Neuronal stem cell (in vitro differentiated cells): ENCODE measurements at regions not wholly inside any gene's neighbourhood (a gene's known extent, or its start where the extent isn't known, plus 50 kb on each side); places are given as distances from the start of the nearest gene placed in this dataset.

ENCODE experiments used
- DNase-seq: peaks from one replicate; pipeline ENCODE4 v3.0.0-alpha.2; 2013; ENCODE audit warnings: low spot score
- H2AFZ ChIP-seq: one replicate; pipeline ENCODE4 v1.6.1; 2013; ENCODE audit warnings: mild to moderate bottlenecking, low read length, inconsistent platforms
- H2AK5ac ChIP-seq: 2 replicates; pipeline ENCODE4 v1.6.1; 2013; ENCODE audit warnings: low read depth, mild to moderate bottlenecking, inconsistent platforms, low read length, moderate library complexity, mixed read lengths
- H2BK120ac ChIP-seq: 2 replicates; pipeline ENCODE4 v1.6.1; 2013; ENCODE audit warnings: low read depth, mild to moderate bottlenecking, inconsistent platforms, low read length, moderate library complexity, mixed read lengths
- H2BK12ac ChIP-seq: one replicate; pipeline ENCODE4 v1.6.1; 2013; ENCODE audit warnings: low read length, inconsistent platforms
- H2BK15ac ChIP-seq: 2 replicates; pipeline ENCODE4 v1.6.1; 2013; ENCODE audit warnings: mild to moderate bottlenecking, low read length, inconsistent platforms, mixed read lengths
- H2BK5ac ChIP-seq: one replicate; pipeline ENCODE4 v1.6.1; 2013; ENCODE audit warnings: inconsistent platforms, mild to moderate bottlenecking, low read length, moderate library complexity
- H3K14ac ChIP-seq: one replicate; pipeline ENCODE4 v1.6.1; 2013; ENCODE audit warnings: low read length, inconsistent platforms
- H3K18ac ChIP-seq: 2 replicates; pipeline ENCODE4 v1.6.1; 2013; ENCODE audit warnings: low read length, inconsistent platforms
- H3K23ac ChIP-seq: 2 replicates; pipeline ENCODE4 v1.6.1; 2013; ENCODE audit warnings: low read depth, mild to moderate bottlenecking, mixed read lengths, low read length, inconsistent platforms; ENCODE audit not compliant: poor library complexity
- H3K27ac ChIP-seq: replicated peaks from 3 replicates; pipeline ENCODE4 v1.5.1; 2013; ENCODE audit warnings: low read length, inconsistent platforms
- H3K27me3 ChIP-seq, 3 experiments: 2 replicates each; pipeline ENCODE4 v1.6.1; 2013; ENCODE audit warnings: low read length in 3 of 3, mild to moderate bottlenecking in 2 of 3, inconsistent platforms in 1 of 3, low read depth in 1 of 3, mixed read lengths in 1 of 3, moderate library complexity in 1 of 3; ENCODE audit not compliant: control insufficient read depth in 3 of 3, insufficient read depth in 3 of 3
- H3K36me3 ChIP-seq, 2 donors: replicated peaks in 1 of 2; 2 replicates each; pipeline ENCODE4 v1.6.1; 2013; ENCODE audit warnings: low read length in 2 of 2; ENCODE audit not compliant: control insufficient read depth in 2 of 2, insufficient read depth in 2 of 2
- H3K4ac ChIP-seq: 2 replicates; pipeline ENCODE4 v1.6.1; 2013; ENCODE audit warnings: inconsistent platforms, mild to moderate bottlenecking, low read length, moderate library complexity
- H3K4me1 ChIP-seq, 2 donors: 1 replicate in 1 of 2; 2 replicates in 1 of 2; pipeline ENCODE4 v1.6.1; 2013; ENCODE audit warnings: low read length in 2 of 2, low read depth in 1 of 2; ENCODE audit not compliant: control insufficient read depth in 2 of 2, insufficient read depth in 1 of 2
- H3K4me2 ChIP-seq: one replicate; pipeline ENCODE4 v1.6.1; 2013; ENCODE audit warnings: mild to moderate bottlenecking, low read length, inconsistent platforms; ENCODE audit not compliant: insufficient read depth, poor library complexity, severe bottlenecking
- H3K4me3 ChIP-seq, 2 donors: 2 replicates each; pipeline ENCODE4 v1.5.1; 2013; ENCODE audit warnings: low read length in 2 of 2, mild to moderate bottlenecking in 2 of 2, inconsistent platforms in 1 of 2, moderate library complexity in 1 of 2
- H3K79me1 ChIP-seq: one replicate; pipeline ENCODE4 v1.6.1; 2013; ENCODE audit warnings: low read depth, mild to moderate bottlenecking, inconsistent platforms, low read length, moderate library complexity
- H3K9ac ChIP-seq: one replicate; pipeline ENCODE4 v1.6.1; 2013; ENCODE audit warnings: mild to moderate bottlenecking, low read depth, low read length, inconsistent platforms; ENCODE audit not compliant: poor library complexity
- H3K9me3 ChIP-seq, 2 donors: replicated peaks in 1 of 2; 2 replicates each; pipeline versions ENCODE3 to v1.6.1; 2013; ENCODE audit warnings: low read length in 2 of 2, mild to moderate bottlenecking in 2 of 2, inconsistent platforms in 1 of 2, low read depth in 1 of 2, mixed read lengths in 1 of 2, moderate library complexity in 1 of 2; ENCODE audit not compliant: control insufficient read depth in 2 of 2, insufficient read depth in 1 of 2
- H4K8ac ChIP-seq: one replicate; pipeline ENCODE4 v1.6.1; 2013; ENCODE audit warnings: low read depth, mild to moderate bottlenecking, inconsistent platforms, low read length, moderate library complexity
- H4K91ac ChIP-seq: one replicate; pipeline ENCODE4 v1.6.1; 2013; ENCODE audit warnings: low read length, low read depth, mild to moderate bottlenecking, inconsistent platforms; ENCODE audit not compliant: poor library complexity
- WGBS, 2 donors: extraction: QIAGEN DNeasy Blood & Tissue Kit; methylation state at CpG; one replicate each; pipeline ENCODE4 v1.1.7; 2013; ENCODE audit warnings: missing lambda C conversion rate in 2 of 2, mixed read lengths in 1 of 2; ENCODE audit not compliant: insufficient read length in 2 of 2, insufficient replicate concordance in 1 of 2; ENCODE audit errors: extremely low coverage in 2 of 2; 5-methylcytosine and 5-hydroxymethylcytosine counted together

- Histone ChIP-seq H4K8ac (no peak overlapping the region), H3K23ac (no peak overlapping the region), H3K4me1 (peaks cover 0 to 2% of the 10 kb centered on the region in 2 donors), H3K9me3 (no peaks in the 10 kb centered on the region), H3K4me2 (no peak overlapping the region), H3K14ac (no peak overlapping the region), H3K4me3 (no peak overlapping the region), H2AK5ac (no peak overlapping the region), H3K18ac (no peak overlapping the region), H3K27ac (no peak overlapping the region), H2AFZ (no peak overlapping the region), H2BK5ac (no peak overlapping the region), H3K27me3 (no peaks in the 10 kb centered on the region), H2BK12ac (no peak overlapping the region), H4K91ac (no peak overlapping the region), H3K36me3 (no peaks in the 10 kb centered on the region), H3K79me1 (no peaks in the 10 kb centered on the region), H2BK120ac (no peak overlapping the region), H3K4ac (no peak overlapping the region), H2BK15ac (no peak overlapping the region), H3K9ac (no peak overlapping the region)
- no CpG with 5 or more reads among the region's 7 CpGs for WGBS, 2 donors
- no peak for DNase-seq
Observed at GRCh38 chr5:174180639-174181038, 135.1 kb downstream of the NSG2 start.

GRCh38 chr5:174182111-174182510 lies 136.6 kb downstream of the NSG2 start:
- Histone ChIP-seq H2BK5ac (no peak overlapping the region), H2AFZ (no peak overlapping the region), H2BK15ac (no peak overlapping the region), H3K9ac (no peak overlapping the region), H3K4me1 (peaks cover 0 to 6% of the 10 kb centered on the region in 2 donors), H3K18ac (peak overlapping the region; percentile 55), H3K14ac (no peak overlapping the region), H3K9me3 (no peaks in the 10 kb centered on the region), H3K79me1 (no peaks in the 10 kb centered on the region), H4K91ac (no peak overlapping the region), H3K4me2 (no peak overlapping the region), H3K23ac (no peak overlapping the region), H3K36me3 (no peaks in the 10 kb centered on the region), H2BK12ac (no peak overlapping the region), H3K27ac (no peak overlapping the region), H2BK120ac (no peak overlapping the region), H2AK5ac (no peak overlapping the region), H3K4me3 (no peak overlapping the region), H4K8ac (no peak overlapping the region), H3K27me3 (peaks cover 0 to 3% (median 0%) of the 10 kb centered on the region in 3 experiments), H3K4ac (no peak overlapping the region)
- WGBS, 2 donors, result no CpG with 5 or more reads among the region's 5 CpGs
- no peak for DNase-seq

- no CpG with 5 or more reads among the region's 9 CpGs for WGBS, 2 donors
- H2AK5ac ChIP-seq, result no peak overlapping the region
- H3K27ac ChIP-seq, result no peak overlapping the region
- no peak overlapping the region for H3K4ac ChIP-seq
- peaks cover 0 to 3% (median 0%) of the 10 kb centered on the region in 3 experiments for H3K27me3 ChIP-seq
- H4K91ac ChIP-seq, result no peak overlapping the region
- no peak overlapping the region for H4K8ac ChIP-seq
- H3K4me3 ChIP-seq, result no peak overlapping the region
- H3K79me1 ChIP-seq, result no peaks in the 10 kb centered on the region
- H3K9ac ChIP-seq, result no peak overlapping the region
- H3K14ac ChIP-seq, result no peak overlapping the region
- H2BK120ac ChIP-seq, result no peak overlapping the region
- no peaks in the 10 kb centered on the region for H3K36me3 ChIP-seq
- H3K9me3 ChIP-seq, result no peaks in the 10 kb centered on the region
- H3K4me2 ChIP-seq, result no peak overlapping the region
- DNase-seq, result no peak
- no peak overlapping the region for H2BK5ac ChIP-seq
- no peak overlapping the region for H3K23ac ChIP-seq
- no peak overlapping the region for H2BK15ac ChIP-seq
- H3K18ac ChIP-seq, result no peak overlapping the region
- H2BK12ac ChIP-seq, result no peak overlapping the region
- H3K4me1 ChIP-seq, result peaks cover 0 to 6% of the 10 kb centered on the region in 2 donors
- no peak overlapping the region for H2AFZ ChIP-seq
Observed at GRCh38 chr5:174183701-174184100, 138.2 kb downstream of the NSG2 start.

DNA sequence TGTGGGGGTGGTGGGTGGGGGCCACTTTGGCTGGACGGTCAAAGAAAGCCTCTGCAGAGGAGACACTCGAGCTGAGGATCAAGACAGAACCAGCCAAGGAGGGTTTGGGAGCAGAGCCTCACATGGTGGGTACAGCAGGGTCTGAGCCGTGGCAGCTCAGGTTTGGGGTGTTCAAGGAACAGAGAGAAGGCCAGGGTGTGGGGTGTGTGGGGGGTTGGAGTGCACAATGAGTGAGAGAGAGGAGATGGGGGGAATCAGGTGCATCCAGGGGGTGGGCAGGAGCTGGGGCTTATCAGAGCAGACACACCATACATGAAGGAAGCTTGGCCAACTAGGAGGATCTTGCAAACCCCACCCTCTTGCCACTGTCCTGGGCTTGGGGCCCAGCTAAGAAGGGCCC lies 140.0 kb downstream of the NSG2 start:
- DNase-seq, result no peak
- Histone ChIP-seq H3K4me1 (peaks cover 0 to 11% of the 10 kb centered on the region in 2 donors), H3K14ac (no peak overlapping the region), H3K9ac (no peak overlapping the region), H3K27ac (no peak overlapping the region), H2AFZ (no peak overlapping the region), H3K23ac (no peak overlapping the region), H2BK12ac (no peak overlapping the region), H3K4me2 (no peak overlapping the region), H2BK15ac (peak overlapping the region; percentile 55), H2AK5ac (no peak overlapping the region), H2BK5ac (no peak overlapping the region), H2BK120ac (no peak overlapping the region), H3K4me3 (no peak overlapping the region), H3K27me3 (peaks cover 0 to 3% (median 0%) of the 10 kb centered on the region in 3 experiments), H3K36me3 (no peaks in the 10 kb centered on the region), H3K79me1 (no peaks in the 10 kb centered on the region), H4K8ac (no peak overlapping the region), H4K91ac (no peak overlapping the region), H3K18ac (no peak overlapping the region), H3K9me3 (no peaks in the 10 kb centered on the region), H3K4ac (no peak overlapping the region)
- WGBS, 2 donors, result no CpG with 5 or more reads among the region's 3 CpGs
